ENCODE measurements at regions not wholly inside any gene's neighbourhood (a gene's known extent, or its start where the extent isn't known, plus 50 kb on each side); places are given as distances from the start of the nearest gene placed in this dataset.

- no peak overlapping the region for H3K27ac ChIP-seq (replicated peaks)
- no peak for TF ChIP-seq SPI1 (IDR thresholded peaks at IDR 0.05; ENCODE audit: borderline replicate concordance, low read depth)
- no peak for TF ChIP-seq CTCF (IDR thresholded peaks at IDR 0.05; ENCODE audit: insufficient read depth, low read length)
- TF ChIP-seq GABPA (IDR thresholded peaks at IDR 0.05; ENCODE audit: low read depth), result no peak
- DNase-seq (ENCODE audit: low read depth in 1 of 2, low spot score in 1 of 2), result no peak
- H3K27me3 ChIP-seq (ENCODE audit: insufficient read depth, poor library complexity, severe bottlenecking), result no peaks in the 10 kb centered on the region
- H3K4me3 ChIP-seq (replicated peaks; ENCODE audit: insufficient read depth, low read length), result no peak overlapping the region
These were observed 395.7 kb upstream of the MAP3K7 start for GRCh38 chr6:90982581-90982980.

GRCh38 chr6:90982051-90982450, 395.2 kb upstream of the MAP3K7 start:
- no peak for DNase-seq (ENCODE audit: low read depth in 1 of 2, low spot score in 1 of 2)
- Histone ChIP-seq H3K27ac (replicated peaks) (no peak overlapping the region), H3K27me3 (ENCODE audit: insufficient read depth, poor library complexity, severe bottlenecking) (no peaks in the 10 kb centered on the region), H3K4me3 (replicated peaks; ENCODE audit: insufficient read depth, low read length) (no peak overlapping the region)
- no peak for TF ChIP-seq SPI1 (IDR thresholded peaks at IDR 0.05; ENCODE audit: borderline replicate concordance, low read depth)
- TF ChIP-seq REST (IDR thresholded peaks at IDR 0.05; ENCODE audit: insufficient replicate concordance, low read depth), result no peak
- no peak for TF ChIP-seq CTCF (IDR thresholded peaks at IDR 0.05; ENCODE audit: insufficient read depth, low read length)
- TF ChIP-seq GABPA (IDR thresholded peaks at IDR 0.05; ENCODE audit: low read depth), result no peak
- TF ChIP-seq POLR2AphosphoS5 (IDR thresholded peaks at IDR 0.05; ENCODE audit: low read depth), result no peak

GRCh38 chr6:90978046-90978445, 391.2 kb upstream of the MAP3K7 start:
- no peaks in the 10 kb centered on the region for H3K27me3 ChIP-seq (ENCODE audit: insufficient read depth, poor library complexity, severe bottlenecking)
- TF ChIP-seq GABPA (IDR thresholded peaks at IDR 0.05; ENCODE audit: low read depth), result no peak
- TF ChIP-seq SPI1 (IDR thresholded peaks at IDR 0.05; ENCODE audit: borderline replicate concordance, low read depth), result no peak
- no peak for TF ChIP-seq REST (IDR thresholded peaks at IDR 0.05; ENCODE audit: insufficient replicate concordance, low read depth)
- no peak for TF ChIP-seq CTCF (IDR thresholded peaks at IDR 0.05; ENCODE audit: insufficient read depth, low read length)
- no peak for TF ChIP-seq POLR2AphosphoS5 (IDR thresholded peaks at IDR 0.05; ENCODE audit: low read depth)
- H3K4me3 ChIP-seq (replicated peaks; ENCODE audit: insufficient read depth, low read length), result no peak overlapping the region
- no peak overlapping the region for H3K27ac ChIP-seq (replicated peaks)
- DNase-seq (ENCODE audit: low read depth in 1 of 2, low spot score in 1 of 2), result no peak

- no peak overlapping the region for H3K4me3 ChIP-seq (replicated peaks; ENCODE audit: insufficient read depth, low read length)
- DNase-seq (ENCODE audit: low read depth in 1 of 2, low spot score in 1 of 2), result no peak
- no peak overlapping the region for H3K27ac ChIP-seq (replicated peaks)
- TF ChIP-seq CTCF (IDR thresholded peaks at IDR 0.05; ENCODE audit: insufficient read depth, low read length), result no peak
- TF ChIP-seq REST (IDR thresholded peaks at IDR 0.05; ENCODE audit: insufficient replicate concordance, low read depth), result no peak
- H3K27me3 ChIP-seq (ENCODE audit: insufficient read depth, poor library complexity, severe bottlenecking), result no peaks in the 10 kb centered on the region
These were observed 390.6 kb upstream of the MAP3K7 start for GRCh38 chr6:90977513-90977912.
